Left cardiac atrium (tissue), 4 donors: ENCODE measurements at regions not wholly inside any gene's neighbourhood (a gene's known extent, or its start where the extent isn't known, plus 50 kb on each side); places are given as distances from the start of the nearest gene placed in this dataset.
"Not testable (repeated sequence)": the region's sequence is repeated elsewhere in the genome, so short reads cannot be mapped to it uniquely, and the experiment has no call there.

Experiments
- ATAC-seq, 2 donors: fragments of 200-7000 bp; cut with Tn5 transposase; one replicate each; pipeline ENCODE4 v1.9.1; 2020; ENCODE audit warnings: mild to moderate bottlenecking in 2 of 2, moderate library complexity in 2 of 2
- DNase-seq: peaks from one replicate; pipeline ENCODE4 v3.0.0-alpha.2; 2020
- intact Hi-C, 2 donors: fragments of 100-400 bp; cut with DNase I; formaldehyde crosslinking; loops; one replicate each; pipeline versions ENCODE4 v1.14.1 to v1.15.1; 2022 to 2023
- donor health status: DM: no; HTN: yes; CAD: no.
- donor health status: DM: no; HTN: yes; CAD: no; lungs with severe emphysema.
- donor health status: DM: yes; HTN: yes; CAD: no.
- donor health status: Dilated cardiomyopathy.

DNA sequence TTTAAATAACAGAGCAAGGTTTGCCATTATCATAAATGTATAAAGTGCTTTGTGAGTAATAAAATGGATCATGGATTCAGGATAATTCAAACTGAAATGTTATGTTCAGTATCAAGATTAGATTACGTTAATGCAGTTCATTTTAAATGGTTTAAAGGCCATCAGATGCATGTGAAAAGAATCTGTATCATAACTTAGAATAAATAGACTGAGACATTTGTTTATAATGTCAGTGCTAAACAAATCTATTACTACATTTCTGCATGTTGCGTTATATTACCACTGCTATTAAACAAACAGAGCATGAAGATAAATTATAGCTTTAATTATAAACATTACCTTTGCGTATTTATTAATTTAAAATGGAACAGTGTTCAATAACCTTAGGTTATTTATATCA is 160.2 kb downstream of the TOX3 start:
- DNase-seq (no peak), ATAC-seq (no peak)
- intact Hi-C loops: no loop called here

DNA sequence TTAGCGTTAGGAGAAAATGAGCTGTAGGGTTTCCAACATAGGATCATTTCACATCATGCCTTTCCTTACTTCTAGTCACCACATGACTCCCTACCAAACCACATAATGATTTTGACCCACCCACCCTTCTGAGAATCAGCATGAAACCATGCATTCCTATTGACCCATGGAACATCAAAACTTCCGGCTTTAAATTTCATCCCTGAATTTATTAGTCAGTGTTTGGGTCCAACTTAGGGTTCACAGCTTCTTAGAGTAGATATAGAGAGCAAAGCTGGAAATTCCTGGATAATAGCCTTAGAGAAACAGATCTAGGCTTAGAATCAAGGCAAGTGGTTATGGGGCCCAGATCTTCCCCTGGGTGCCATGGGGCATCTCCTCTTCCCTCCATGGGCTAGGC is 162.6 kb downstream of the TOX3 start:
- DNase-seq (no peak), ATAC-seq (no peak)
- intact Hi-C loops: no loop called here

DNA sequence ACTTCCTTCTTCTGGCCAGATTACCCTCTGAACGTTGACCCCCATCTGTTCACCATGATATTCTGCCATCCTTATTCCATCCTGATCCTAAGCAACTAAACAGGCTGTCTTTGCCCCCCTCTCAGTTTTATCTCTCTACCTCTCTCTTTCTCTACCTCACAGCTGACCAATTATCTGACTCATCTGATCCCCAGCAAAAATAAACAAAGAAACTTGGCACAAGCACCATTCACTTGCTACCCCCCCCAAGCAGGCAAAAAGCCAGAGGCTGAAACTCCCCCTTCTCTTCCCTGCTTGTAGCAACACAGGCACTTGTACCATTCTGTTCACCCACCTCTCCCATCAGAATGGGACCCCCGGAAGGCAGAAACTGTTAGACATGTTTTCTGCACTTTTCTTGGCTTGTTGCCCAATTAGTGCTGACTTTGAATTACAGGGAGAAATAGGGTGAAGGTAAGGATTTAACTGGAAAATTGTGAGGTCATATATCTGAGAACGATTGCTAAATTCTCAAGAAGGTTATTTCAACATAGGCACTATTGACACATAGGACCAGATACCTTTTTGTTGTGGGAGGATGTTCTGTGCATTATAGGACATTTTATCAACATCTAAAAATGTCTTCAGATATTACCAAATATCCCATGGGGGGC is 163.2 kb downstream of the TOX3 start:
- intact Hi-C loops: no loop called here
- ATAC-seq (no peak), DNase-seq (no peak)

DNA sequence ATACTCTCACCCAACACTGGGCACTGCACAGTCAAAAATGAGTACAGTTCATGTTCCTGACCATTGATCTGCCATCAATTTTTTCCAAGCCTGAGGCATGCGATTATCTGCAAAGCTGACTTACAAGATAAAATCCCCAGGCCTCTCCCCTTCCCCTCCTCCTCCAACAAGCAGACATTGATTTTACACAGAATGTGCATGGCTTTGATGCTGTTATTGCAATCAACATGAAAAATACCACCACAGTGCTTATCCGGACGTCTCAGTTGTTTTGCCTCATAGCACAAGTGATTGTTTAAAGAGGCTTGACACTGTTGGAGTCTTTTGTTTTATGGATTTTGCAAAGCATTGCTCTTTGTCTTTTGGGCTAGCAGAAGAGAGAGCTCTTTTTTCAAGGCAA is 163.8 kb downstream of the TOX3 start:
- ATAC-seq (no peak), DNase-seq (no peak)
- intact Hi-C loops: no loop called here

DNA sequence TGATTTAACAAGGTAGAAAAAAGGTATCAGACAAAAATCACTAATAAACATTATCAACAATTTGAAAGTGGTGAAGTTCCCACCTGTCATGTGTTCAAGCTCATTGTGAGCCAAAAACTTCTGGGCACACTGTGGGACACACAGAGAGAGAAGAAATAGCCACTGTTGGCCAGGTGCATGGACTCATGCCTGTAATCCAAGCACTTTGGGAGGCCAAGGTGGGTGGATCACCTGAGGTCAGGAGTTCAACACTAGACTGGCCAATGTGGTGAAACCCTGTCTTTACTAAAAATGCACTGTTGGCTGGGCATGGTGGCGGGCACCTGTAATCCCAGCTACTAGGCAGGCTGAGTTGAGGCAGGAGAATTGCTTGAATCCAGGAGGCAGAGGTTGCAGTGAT is 167.4 kb downstream of the TOX3 start:
- ATAC-seq: no peak
- intact Hi-C loops: no loop called here
- DNase-seq: no peak

DNA sequence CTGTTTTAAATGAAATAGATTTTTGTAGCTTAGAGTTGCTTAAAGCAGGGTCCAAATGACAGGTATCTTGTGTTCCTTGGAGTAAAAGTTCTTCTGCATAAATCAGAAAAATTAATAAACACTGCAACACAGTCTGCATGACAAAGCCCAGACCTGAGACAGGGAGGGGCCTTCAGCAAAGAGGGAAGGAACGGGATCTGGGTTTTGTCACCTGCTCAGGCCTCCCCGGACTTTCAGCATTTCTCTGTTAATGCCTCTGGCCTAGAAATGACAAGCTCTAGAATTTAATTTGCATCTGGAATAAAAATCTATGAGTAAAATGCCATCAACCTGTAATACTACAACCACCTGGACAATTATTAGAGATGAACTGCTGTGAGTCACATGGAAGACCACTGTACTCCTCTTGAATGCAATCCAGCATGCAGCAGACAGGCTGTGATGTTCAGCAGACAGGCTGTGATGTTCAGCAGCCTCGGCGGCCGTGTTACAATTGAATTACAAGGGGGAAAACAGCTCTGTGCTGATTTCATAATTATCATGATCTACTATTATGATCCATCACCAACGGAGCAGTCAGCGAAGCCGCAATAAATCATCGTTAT is 170.2 kb downstream of the TOX3 start:
- ATAC-seq (no peak), DNase-seq (no peak)
- intact Hi-C loops: no loop called here

DNA sequence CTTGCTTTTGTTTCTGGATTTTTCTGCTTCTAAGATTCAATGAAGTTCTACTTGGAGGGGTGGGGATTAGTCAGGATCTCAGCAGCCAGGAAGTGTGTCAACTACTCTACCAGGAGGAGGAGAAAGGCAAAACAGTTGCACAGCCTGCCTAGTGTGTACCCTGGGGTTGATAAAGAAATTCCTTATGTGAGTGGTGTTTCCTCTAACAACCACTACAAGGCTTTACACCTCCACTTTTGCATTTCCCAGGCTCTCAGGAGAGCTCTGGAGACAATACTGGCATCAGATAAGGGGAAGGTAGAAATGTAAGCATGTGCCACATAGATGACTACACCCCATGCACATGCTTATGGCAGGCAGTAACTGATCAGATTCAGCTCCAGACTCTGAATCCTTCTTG is 174.6 kb downstream of the TOX3 start:
- ATAC-seq (no peak), DNase-seq (no peak)
- intact Hi-C loops: no loop called here

DNA sequence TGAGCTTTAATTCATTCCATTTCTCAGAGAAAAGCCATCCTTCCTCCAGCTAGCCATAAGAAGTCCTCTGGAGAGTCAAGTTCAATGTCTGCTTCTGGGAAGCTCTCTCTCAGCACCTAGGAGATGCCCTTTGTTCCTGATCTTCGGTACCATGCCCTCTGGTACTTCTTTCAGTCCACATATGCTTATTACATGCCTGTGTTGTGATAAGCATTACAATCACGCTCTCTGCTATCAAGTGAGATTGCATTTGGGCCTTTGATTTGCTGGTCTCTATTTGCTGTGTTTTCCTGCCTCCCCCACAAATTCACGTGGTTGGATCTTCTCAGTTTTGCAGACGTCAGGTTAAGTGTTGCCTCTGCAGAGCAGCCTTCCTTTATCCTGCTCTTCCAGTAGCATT is 178.1 kb downstream of the TOX3 start:
- intact Hi-C loops: no loop called here
- DNase-seq (no peak), ATAC-seq (no peak)

DNA sequence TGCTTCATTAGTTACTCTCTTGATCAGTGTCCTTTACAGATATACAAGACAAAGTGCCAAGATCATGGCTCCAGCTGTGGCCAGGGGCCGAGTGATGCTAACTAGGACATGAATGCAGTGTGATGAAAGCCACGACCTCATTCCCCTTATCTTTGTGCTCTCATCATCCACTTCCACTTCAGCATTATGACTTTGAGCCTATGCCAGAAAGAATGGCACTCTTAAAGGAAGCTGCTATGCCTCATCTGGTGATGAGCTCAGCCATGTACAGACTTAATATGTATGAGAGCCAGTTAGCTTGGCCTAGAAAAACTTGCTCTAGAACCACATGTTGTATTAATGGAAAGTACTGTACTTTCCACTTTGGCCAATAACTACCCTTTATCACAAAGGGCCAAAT is 179.1 kb downstream of the TOX3 start:
- DNase-seq (no peak), ATAC-seq (no peak)
- intact Hi-C loops: no loop called here

DNA sequence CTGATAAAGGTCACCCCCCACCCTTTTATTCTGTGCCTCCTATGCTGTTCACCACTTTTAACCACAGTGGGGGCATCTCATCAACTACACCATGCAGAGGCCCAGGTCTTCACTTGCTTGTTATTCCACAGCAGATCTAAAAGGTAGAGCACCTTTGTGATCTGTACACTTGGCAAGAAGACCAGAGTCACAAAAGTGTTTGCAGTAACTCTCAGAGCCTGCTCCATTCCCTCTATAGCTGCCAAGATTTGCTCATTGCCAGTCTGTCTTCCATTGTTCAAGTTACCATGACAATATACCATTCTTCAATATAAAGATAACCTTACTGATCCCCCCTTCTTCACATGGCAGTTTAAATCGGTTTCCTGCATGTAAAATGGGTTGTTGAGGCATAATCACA is 180.0 kb downstream of the TOX3 start:
- DNase-seq (no peak), ATAC-seq (no peak)
- intact Hi-C loops: no loop called here

DNA sequence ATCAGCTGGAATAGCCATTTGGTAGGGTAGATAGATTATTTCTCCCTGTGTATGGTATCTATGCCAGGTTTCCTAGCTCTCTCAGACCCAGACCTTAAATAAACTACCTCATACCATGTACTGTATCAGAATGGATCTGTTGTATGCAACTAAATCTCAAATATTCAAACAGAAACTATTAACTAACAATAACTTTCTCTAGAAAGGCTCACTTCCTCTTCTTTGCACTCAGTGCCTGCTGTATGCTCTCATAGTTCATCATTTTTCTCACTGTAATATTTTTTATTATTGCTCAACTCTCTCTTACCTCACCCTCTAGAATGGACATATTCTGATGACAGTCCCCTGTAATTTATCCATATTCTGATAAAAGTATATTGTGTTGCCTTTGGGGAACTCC is 182.4 kb downstream of the TOX3 start:
- ATAC-seq (no peak), DNase-seq (no peak)
- intact Hi-C loops: no loop called here

DNA sequence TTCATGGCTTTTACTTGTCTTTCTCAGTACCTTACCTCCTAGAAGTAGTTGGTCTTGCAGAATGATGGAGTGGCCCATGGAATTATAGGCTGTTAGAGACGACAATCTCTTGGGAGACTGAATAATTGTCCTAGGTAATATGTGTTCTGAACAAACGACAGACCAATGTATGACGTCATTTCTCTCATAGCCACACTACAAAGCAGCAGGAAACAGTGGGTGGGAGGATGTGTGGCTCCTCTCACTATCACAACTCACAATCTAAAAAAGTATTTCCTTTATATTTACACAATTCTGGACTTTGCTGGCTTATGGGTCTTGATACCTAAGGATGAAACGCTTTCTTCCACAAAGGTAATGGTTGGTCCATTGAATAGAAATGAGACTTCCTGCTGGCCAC is 183.9 kb downstream of the TOX3 start:
- intact Hi-C loops: no loop called here
- ATAC-seq (no peak), DNase-seq (no peak)

DNA sequence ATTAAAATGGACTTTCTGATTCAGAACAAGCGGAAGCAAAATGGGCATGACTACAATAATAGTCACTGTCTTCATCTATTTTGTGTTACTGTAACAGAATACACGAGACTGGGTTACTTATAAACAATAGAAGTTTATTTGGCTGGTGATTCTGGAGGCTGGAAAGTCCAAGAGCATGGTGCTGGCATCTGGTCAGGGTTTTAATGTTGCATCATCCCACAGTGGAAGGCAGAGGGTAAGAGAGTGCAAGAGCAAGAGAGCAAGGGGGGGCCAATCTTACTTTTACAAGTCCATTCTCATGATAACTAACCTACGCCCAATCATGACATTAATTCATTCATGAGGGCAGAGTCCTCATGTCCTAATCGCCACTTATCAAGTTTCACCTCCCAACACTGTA is 189.2 kb downstream of the TOX3 start:
- intact Hi-C loops: no loop called here
- no peak for ATAC-seq
- no peak for DNase-seq

DNA sequence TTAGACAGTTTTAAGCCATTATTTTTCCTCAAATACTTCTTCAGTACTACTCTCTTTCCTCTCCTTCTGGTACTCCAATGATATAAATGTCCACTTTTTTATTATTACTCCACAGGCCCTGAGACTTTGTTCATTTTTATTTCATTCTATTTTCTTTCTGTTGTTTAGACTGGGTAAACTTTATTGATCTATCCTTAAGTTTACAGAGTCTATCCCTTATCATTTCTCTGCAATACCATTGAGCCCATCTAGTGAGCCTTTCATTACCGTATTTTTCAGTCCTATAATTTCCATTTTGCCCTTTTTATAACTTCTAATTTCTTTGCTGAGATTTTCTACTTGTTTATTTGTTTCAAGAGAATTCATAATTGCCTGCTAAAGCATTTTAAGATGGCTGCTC is 193.7 kb downstream of the TOX3 start:
- intact Hi-C loops: no loop called here
- DNase-seq (no peak), ATAC-seq (no peak)

DNA sequence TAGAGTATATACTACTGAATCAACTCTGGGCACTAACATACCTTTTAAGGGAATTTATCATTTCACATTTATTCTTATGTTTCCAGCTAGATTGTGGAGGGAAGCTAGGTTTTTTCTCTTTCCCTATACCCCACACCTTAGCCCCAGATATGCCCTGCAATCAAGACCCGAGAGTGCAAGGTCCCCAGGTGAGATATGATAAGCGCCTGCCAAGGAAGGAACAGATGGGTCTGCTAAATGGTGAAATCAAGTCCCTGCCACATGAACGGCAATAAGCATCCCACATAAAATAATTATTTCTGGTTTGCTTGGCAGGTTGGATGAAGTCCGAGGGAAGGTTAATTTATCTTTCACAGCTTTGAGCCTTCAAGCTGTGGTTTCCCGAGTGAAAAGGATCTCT is 195.5 kb downstream of the TOX3 start:
- intact Hi-C loops: no loop called here
- no peak for ATAC-seq
- no peak for DNase-seq

DNA sequence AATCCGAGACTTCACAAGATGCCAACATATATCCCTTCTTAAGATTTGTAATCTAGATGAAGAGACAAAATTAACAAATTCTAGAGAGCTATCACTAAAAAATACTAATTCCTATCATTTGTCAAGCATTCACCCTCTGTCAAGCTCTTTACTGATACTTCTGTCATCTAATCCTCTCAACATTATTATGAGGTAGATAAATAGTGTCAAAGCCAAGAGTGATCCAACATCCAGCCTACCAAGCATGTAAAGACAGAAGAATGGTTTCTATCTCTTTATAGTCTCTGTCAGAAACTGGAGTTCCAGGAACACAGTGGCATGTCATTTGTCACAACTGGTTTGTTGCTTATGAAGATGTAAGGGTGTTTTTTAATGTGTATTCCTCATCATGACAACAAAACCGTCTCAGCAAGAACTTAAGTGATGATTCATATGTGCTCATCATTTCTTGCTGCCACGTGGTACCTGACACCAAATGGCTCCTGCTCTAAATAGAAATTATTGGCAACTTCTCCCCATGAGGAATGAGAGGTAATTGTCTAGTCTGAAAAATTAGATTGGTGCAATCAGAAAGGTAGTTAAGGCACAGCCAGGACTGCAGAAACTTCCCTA is 196.8 kb downstream of the TOX3 start:
- intact Hi-C loops: no loop called here
- DNase-seq (no peak), ATAC-seq (no peak)

DNA sequence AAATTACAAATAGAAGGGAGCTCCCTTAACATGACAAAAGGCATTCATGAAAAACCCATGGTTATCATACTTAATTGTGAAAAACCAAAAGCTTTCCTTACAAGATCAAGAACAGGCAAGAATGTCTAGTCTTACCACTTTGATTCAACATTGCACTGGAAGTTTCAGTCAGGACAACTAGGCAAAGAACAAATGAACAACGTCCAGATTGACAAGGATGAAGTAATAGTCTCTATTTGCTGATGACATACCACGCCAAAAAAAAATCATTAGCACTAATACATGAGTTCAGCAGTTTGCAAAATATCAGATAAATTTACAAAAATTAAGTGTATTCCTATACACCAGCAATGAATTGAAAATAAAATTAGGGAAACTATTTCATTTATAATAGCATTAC is 200.2 kb downstream of the TOX3 start:
- ATAC-seq: no peak
- intact Hi-C loops: no loop called here
- DNase-seq: no peak

DNA sequence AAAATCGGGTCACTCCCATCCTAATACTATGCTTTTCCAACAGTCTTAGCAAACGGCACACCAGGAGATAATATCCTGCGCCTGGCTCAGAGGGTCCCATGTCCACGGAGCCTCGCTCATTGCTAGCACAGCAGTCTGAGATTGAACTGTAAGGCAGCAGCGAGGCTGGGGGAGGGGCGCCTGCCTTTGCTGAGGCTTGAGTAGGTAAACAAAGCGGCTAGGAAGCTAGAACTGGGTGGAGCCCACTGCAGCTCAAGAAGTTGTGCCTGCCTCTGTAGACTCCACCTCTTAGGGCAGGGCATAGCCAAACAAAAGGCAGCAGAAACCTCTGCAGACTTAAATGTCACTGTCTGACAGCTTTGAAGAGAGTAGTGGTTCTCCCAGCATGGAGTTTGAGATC is 213.3 kb downstream of the TOX3 start:
- intact Hi-C loops, DNase-seq, ATAC-seq: not testable (repeated sequence)

DNA sequence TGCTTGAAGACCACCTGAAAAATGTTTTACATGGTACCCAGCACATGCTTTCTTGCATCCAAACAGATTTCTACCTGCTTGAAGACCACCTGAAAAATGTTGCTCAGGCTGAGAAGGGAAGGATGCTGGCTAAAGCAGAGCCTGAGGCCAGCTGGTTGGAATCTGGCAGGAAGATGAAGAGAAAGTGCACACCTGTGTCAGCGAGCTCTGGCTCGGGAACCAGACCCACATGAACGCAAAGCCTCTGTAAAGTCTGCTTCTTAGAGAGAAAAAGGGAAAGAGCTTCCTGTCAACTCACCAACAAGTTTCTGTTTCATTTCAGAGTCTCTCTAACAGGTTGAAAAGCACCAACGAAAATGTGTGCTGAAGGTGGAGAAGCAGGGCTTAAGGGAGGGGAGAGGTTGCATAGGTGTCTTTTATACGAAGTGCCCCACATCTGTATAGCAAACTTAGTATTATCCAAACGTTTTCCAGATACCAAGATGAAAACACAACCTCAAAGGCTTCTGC is 226.0 kb downstream of the TOX3 start:
- no peak for DNase-seq
- intact Hi-C loops: no loop called here
- ATAC-seq: no peak

DNA sequence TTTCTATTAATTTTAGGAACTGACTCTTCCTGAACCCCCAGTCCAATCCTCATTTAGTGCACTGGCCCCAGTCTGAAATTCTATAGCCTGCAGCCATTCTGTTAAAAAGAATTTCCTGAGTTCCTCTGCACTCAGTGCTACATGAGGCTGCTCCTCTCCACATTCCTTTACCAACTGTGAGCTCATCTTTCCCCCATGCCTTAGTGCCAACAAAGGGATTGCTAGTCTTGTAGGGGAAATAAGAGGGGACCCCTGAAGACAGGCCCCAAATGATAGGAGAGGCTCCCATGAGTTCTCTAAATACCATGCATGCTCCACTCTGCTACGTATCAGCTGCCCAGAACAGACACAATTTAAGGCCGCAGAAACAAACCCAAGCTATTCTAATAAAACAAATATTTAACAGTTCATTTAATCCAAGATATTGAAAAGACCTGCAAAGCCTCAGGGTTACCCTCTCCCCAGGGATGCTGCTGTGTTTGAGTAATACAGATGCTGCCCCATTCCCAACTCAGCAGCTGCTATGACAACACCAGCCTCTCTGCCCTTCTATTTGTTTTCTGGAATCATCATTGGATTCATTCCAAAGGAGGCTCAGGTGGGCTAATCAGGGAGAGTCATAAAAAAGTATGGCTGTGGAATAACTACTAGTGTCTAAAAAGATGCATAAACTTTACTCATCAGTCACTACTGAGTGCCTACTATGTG is 228.5 kb downstream of the TOX3 start:
- no peak for ATAC-seq
- intact Hi-C loops: no loop called here
- DNase-seq: no peak

DNA sequence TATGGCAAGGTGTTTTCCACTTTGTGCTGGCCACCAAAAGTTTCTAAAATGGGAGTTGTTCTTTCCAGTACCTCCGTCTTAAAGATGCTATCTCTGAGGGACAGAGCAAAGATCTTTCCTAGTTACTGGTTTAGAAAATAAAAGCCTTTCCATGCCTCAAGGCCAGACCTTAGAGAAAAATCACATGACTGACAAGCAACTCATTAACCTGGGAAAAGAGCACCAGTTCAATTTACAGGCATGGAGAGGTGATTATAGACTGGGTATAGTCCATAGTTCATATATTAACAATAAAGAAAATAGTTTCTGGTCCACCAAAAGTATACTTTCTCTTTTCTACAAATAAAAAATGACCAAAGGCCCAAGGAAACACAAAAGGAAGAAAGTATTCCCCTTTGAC is 230.7 kb downstream of the TOX3 start:
- ATAC-seq: no peak
- intact Hi-C loops: no loop called here
- DNase-seq: no peak
